H9 (cell line): ENCODE measurements at regions not wholly inside any gene's neighbourhood (a gene's known extent, or its start where the extent isn't known, plus 50 kb on each side); places are given as distances from the start of the nearest gene placed in this dataset.

Experiments
- DNase-seq: peaks from one replicate; pipeline ENCODE4 v3.0.0-alpha.2; 2017
- H2AFZ ChIP-seq: one replicate; pipeline ENCODE4 v1.6.1; 2013; ENCODE audit warnings: mild to moderate bottlenecking, low read length, control low read depth, moderate library complexity
- H2AK5ac ChIP-seq: 2 replicates; pipeline ENCODE4 v1.6.1; 2013; ENCODE audit warnings: low read length, control low read depth, mixed read lengths; ENCODE audit not compliant: insufficient read length
- H2BK120ac ChIP-seq: one replicate; pipeline ENCODE4 v1.6.1; 2013; ENCODE audit warnings: low read depth, mild to moderate bottlenecking, low read length, control low read depth, inconsistent platforms; ENCODE audit not compliant: poor library complexity, severe bottlenecking
- H2BK12ac ChIP-seq: 2 replicates; pipeline ENCODE4 v1.6.1; 2013; ENCODE audit warnings: low read length, control low read depth, mixed read lengths, low read depth; ENCODE audit not compliant: insufficient read length
- H2BK15ac ChIP-seq: 2 replicates; pipeline ENCODE4 v1.6.1; 2013; ENCODE audit warnings: low read depth, low read length, control low read depth
- H2BK20ac ChIP-seq: one replicate; pipeline ENCODE4 v1.6.1; 2013; ENCODE audit warnings: low read depth, mild to moderate bottlenecking, low read length, control low read depth, inconsistent platforms; ENCODE audit not compliant: poor library complexity, severe bottlenecking
- H2BK5ac ChIP-seq: 2 replicates; pipeline ENCODE4 v1.6.1; 2013; ENCODE audit warnings: low read length, control low read depth, mixed read lengths; ENCODE audit not compliant: insufficient read length
- H3K14ac ChIP-seq: 2 replicates; pipeline ENCODE4 v1.6.1; 2013; ENCODE audit warnings: low read length, control low read depth; ENCODE audit not compliant: insufficient read depth
- H3K18ac ChIP-seq: 2 replicates; pipeline ENCODE4 v1.6.1; 2013; ENCODE audit warnings: low read depth, mild to moderate bottlenecking, mixed read lengths, low read length, control low read depth; ENCODE audit not compliant: insufficient read length
- H3K23ac ChIP-seq: 2 replicates; pipeline ENCODE4 v1.6.1; 2013; ENCODE audit warnings: low read length, control low read depth, mixed read lengths, low read depth; ENCODE audit not compliant: insufficient read length
- H3K23me2 ChIP-seq: 2 replicates; pipeline ENCODE4 v1.6.1; 2013; ENCODE audit warnings: low read depth, mild to moderate bottlenecking, mixed read lengths, low read length, control low read depth; ENCODE audit not compliant: insufficient read length, poor library complexity, severe bottlenecking
- H3K27ac ChIP-seq: 2 replicates; pipeline ENCODE4 v1.5.1; 2013; ENCODE audit warnings: low read length, control low read depth, mixed read lengths, low read depth; ENCODE audit not compliant: insufficient read length
- H3K27me3 ChIP-seq: 2 replicates; pipeline ENCODE4 v1.6.1; 2013; ENCODE audit warnings: low read length, control low read depth, inconsistent platforms; ENCODE audit not compliant: insufficient read depth
- H3K4ac ChIP-seq: 2 replicates; pipeline ENCODE4 v1.6.1; 2013; ENCODE audit warnings: low read depth, mild to moderate bottlenecking, control low read depth, inconsistent platforms, low read length, moderate library complexity
- H3K4me1 ChIP-seq: 2 replicates; pipeline ENCODE4 v1.6.1; 2013; ENCODE audit warnings: low read length, control low read depth, inconsistent platforms; ENCODE audit not compliant: insufficient read depth
- H3K4me2 ChIP-seq: 2 replicates; pipeline ENCODE4 v1.6.1; 2013; ENCODE audit warnings: low read length, control low read depth, mixed read lengths; ENCODE audit not compliant: insufficient read length, insufficient read depth
- H3K56ac ChIP-seq: 2 replicates; pipeline ENCODE4 v1.6.1; 2013; ENCODE audit warnings: low read depth, mild to moderate bottlenecking, mixed read lengths, low read length, control low read depth; ENCODE audit not compliant: insufficient read length
- H3K79me1 ChIP-seq: 2 replicates; pipeline ENCODE4 v1.6.1; 2013; ENCODE audit warnings: low read depth, mild to moderate bottlenecking, moderate library complexity, low read length, control low read depth, inconsistent platforms; ENCODE audit not compliant: insufficient read depth, poor library complexity, severe bottlenecking
- H3K79me2 ChIP-seq: 2 replicates; pipeline ENCODE4 v1.6.1; 2013; ENCODE audit warnings: low read length, control low read depth, inconsistent platforms; ENCODE audit not compliant: insufficient read depth
- H3K9ac ChIP-seq: 2 replicates; pipeline ENCODE4 v1.6.1; 2013; ENCODE audit warnings: low read length, control low read depth, mixed read lengths; ENCODE audit not compliant: insufficient read length; ENCODE audit errors: extremely low read depth
- H3K9me3 ChIP-seq: one replicate; pipeline ENCODE4 v1.6.1; 2013; ENCODE audit warnings: low read depth, low read length, inconsistent platforms; ENCODE audit not compliant: control insufficient read depth
- H3T11ph ChIP-seq: one replicate; pipeline ENCODE4 v1.6.1; 2013; ENCODE audit warnings: mild to moderate bottlenecking, low read length, control low read depth, inconsistent platforms
- H4K20me1 ChIP-seq: one replicate; pipeline ENCODE4 v1.6.1; 2013; ENCODE audit not compliant: control insufficient read depth, insufficient read length, insufficient read depth
- H4K5ac ChIP-seq: 2 replicates; pipeline ENCODE4 v1.6.1; 2013; ENCODE audit warnings: low read depth, mild to moderate bottlenecking, mixed read lengths, low read length, control low read depth; ENCODE audit not compliant: insufficient read length
- H4K8ac ChIP-seq: replicated peaks from 2 replicates; pipeline ENCODE4 v1.6.1; 2013; ENCODE audit warnings: low read length, control low read depth, mixed read lengths, low read depth; ENCODE audit not compliant: insufficient read length
- H4K91ac ChIP-seq: 2 replicates; pipeline ENCODE4 v1.6.1; 2013; ENCODE audit warnings: low read depth, mild to moderate bottlenecking, moderate library complexity, mixed read lengths, low read length, control low read depth; ENCODE audit not compliant: insufficient read length
- H3K27ac Mint-ChIP-seq, 3 experiments: 2 replicates in 2 of 3; 3 replicates in 1 of 3; pipeline ENCODE4 v1.8.0; 2020 to 2021; ENCODE audit warnings: mixed read lengths in 3 of 3, mild to moderate bottlenecking in 1 of 3, moderate library complexity in 1 of 3
- H3K27me3 Mint-ChIP-seq: 2 replicates; pipeline ENCODE4 v1.8.0; 2021; ENCODE audit warnings: low read depth, mild to moderate bottlenecking, moderate library complexity, mixed read lengths
- H3K36me3 Mint-ChIP-seq, 3 experiments: 2 replicates in 2 of 3; 3 replicates in 1 of 3; pipeline ENCODE4 v1.8.0; 2020 to 2021; ENCODE audit warnings: low read depth in 3 of 3, mixed read lengths in 3 of 3; ENCODE audit not compliant: insufficient read depth in 1 of 3
- H3K4me1 Mint-ChIP-seq, 2 experiments: 2 replicates each; pipeline ENCODE4 v1.8.0; 2020; ENCODE audit warnings: mixed read lengths in 2 of 2
- H3K4me3 Mint-ChIP-seq, 2 experiments: 2 replicates in 1 of 2; 3 replicates in 1 of 2; pipeline ENCODE4 v1.8.0; 2020 to 2021; ENCODE audit warnings: mild to moderate bottlenecking in 2 of 2, mixed read lengths in 2 of 2, moderate library complexity in 1 of 2
- H3K9me3 Mint-ChIP-seq, 2 experiments: 2 replicates in 1 of 2; 3 replicates in 1 of 2; pipeline ENCODE4 v1.8.0; 2020; ENCODE audit warnings: mild to moderate bottlenecking in 2 of 2, mixed read lengths in 2 of 2, moderate library complexity in 1 of 2
- WGBS: extraction: QIAGEN DNeasy Blood & Tissue Kit; methylation state at CpG from one replicate; pipeline ENCODE4 v1.1.7; 2013; ENCODE audit warnings: missing lambda C conversion rate, low lambda C conversion rate, mixed read lengths; ENCODE audit not compliant: insufficient read length; ENCODE audit errors: extremely low coverage; 5-methylcytosine and 5-hydroxymethylcytosine counted together
- TF ChIP-seq, protein P1 (sequence below): fragments of 200-600 bp; sonication (generic); conservative IDR thresholded peaks from 3 replicates; pipeline ENCODE4 v1.8.0; 2021; ENCODE audit warnings: antibody characterized with exemption, mild to moderate bottlenecking

DNA sequence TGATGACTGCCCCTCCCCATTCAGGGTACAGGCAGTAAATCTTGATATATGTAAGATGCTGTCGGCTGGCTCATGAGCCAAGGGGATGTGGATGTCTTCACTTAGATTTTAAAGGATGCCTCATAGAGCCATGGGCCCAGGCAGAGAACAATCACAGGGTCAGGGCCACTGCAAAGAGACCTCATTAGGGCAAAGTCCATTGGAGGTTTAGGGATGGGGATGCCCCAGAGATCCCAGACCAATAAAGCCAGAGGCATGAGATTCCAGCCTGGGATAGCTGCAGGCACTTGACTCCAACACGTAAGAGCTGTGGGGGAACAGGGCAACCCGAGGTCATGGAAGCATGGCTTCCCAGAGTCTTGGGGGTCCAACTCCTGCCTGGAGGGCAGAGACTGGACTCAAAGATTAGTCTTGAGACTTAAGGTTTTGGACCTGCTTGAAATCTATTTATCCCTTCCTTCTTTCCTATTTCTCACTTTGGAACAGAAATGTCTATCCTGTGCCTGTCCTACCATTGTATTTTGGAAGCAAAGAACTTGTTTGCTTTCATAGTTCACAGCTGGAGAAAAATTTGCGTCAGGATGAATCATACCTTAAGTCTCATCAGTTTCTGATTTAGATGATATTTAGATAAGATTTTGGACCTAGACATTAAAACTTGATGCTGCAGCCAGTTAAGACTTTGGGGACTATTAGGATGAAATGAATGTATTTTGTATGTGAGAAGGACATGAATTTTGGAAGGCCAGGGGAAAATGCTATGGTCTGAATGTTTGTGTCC lies 101.3 kb upstream of the ADRA1B start:
- TF ChIP-seq, protein P1, sequence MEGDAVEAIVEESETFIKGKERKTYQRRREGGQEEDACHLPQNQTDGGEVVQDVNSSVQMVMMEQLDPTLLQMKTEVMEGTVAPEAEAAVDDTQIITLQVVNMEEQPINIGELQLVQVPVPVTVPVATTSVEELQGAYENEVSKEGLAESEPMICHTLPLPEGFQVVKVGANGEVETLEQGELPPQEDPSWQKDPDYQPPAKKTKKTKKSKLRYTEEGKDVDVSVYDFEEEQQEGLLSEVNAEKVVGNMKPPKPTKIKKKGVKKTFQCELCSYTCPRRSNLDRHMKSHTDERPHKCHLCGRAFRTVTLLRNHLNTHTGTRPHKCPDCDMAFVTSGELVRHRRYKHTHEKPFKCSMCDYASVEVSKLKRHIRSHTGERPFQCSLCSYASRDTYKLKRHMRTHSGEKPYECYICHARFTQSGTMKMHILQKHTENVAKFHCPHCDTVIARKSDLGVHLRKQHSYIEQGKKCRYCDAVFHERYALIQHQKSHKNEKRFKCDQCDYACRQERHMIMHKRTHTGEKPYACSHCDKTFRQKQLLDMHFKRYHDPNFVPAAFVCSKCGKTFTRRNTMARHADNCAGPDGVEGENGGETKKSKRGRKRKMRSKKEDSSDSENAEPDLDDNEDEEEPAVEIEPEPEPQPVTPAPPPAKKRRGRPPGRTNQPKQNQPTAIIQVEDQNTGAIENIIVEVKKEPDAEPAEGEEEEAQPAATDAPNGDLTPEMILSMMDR, result no peak
- no peaks in the 10 kb centered on the region for H3K27me3 ChIP-seq
- no peak overlapping the region for H3K9ac ChIP-seq
- no peaks in the 10 kb centered on the region for H3K9me3 ChIP-seq
- no peaks in the 10 kb centered on the region for H3K79me2 ChIP-seq
- WGBS, result no CpG with 5 or more reads among the region's 4 CpGs
- H2BK15ac ChIP-seq, result no peak overlapping the region
- no peak overlapping the region for H3T11ph ChIP-seq
- no peaks in the 10 kb centered on the region; the same call in 1 of the 2 replicates for H3K4me1 ChIP-seq
- no peak overlapping the region for H3K56ac ChIP-seq
- H3K27ac ChIP-seq, result no peak overlapping the region
- H3K4ac ChIP-seq, result no peak overlapping the region
- H4K91ac ChIP-seq, result no peak overlapping the region
- no peak overlapping the region for H3K18ac ChIP-seq
- no peak overlapping the region for H3K4me2 ChIP-seq
- no peak overlapping the region for H2BK20ac ChIP-seq
- peaks cover 0 to 2% of the 10 kb centered on the region in 2 experiments; a peak in 1 of 5 replicates for H3K9me3 Mint-ChIP-seq
- no peak overlapping the region for H2BK12ac ChIP-seq
- H2BK120ac ChIP-seq, result no peak overlapping the region
- H3K23me2 ChIP-seq, result no peaks in the 10 kb centered on the region
- no peak for DNase-seq
- no peaks in the 10 kb centered on the region for H4K20me1 ChIP-seq
- H4K5ac ChIP-seq, result no peak overlapping the region
- no peak overlapping the region; a peak in 1 of 7 replicates for H3K27ac Mint-ChIP-seq
- no peak overlapping the region for H2AK5ac ChIP-seq
- no peak overlapping the region for H4K8ac ChIP-seq
- H3K4me1 Mint-ChIP-seq, result peaks cover 5 to 8% of the 10 kb centered on the region in 2 experiments
- no peaks in the 10 kb centered on the region for H3K36me3 Mint-ChIP-seq
- H3K4me3 Mint-ChIP-seq, result no peak overlapping the region
- no peaks in the 10 kb centered on the region for H3K27me3 Mint-ChIP-seq
- no peak overlapping the region for H3K14ac ChIP-seq
- H3K23ac ChIP-seq, result no peak overlapping the region
- H2BK5ac ChIP-seq, result no peak overlapping the region
- H2AFZ ChIP-seq, result no peak overlapping the region
- no peaks in the 10 kb centered on the region for H3K79me1 ChIP-seq
